Omental fat pad (tissue), 3 donors: ENCODE measurements at regions not wholly inside any gene's neighbourhood (a gene's known extent, or its start where the extent isn't known, plus 50 kb on each side); places are given as distances from the start of the nearest gene placed in this dataset.

Experiments
- ATAC-seq: fragments of 150-250 bp; one replicate; pipeline ENCODE4 v1.9.1; 2016; ENCODE audit warnings: mild to moderate bottlenecking, moderate library complexity; ENCODE audit not compliant: low FRiP score
- DNase-seq: peaks from one replicate; pipeline ENCODE4 v3.0.0-alpha.2; 2019; ENCODE audit warnings: low spot score
- CTCF ChIP-seq, 3 donors: fragments of 450-650 bp; IDR thresholded peaks; one replicate each; pipeline ENCODE4 v1.5.1; 2016 to 2017; ENCODE audit warnings: antibody characterized with exemption in 3 of 3, mild to moderate bottlenecking in 3 of 3, moderate library complexity in 2 of 3

GRCh38 chr7:106978425-106979420 is 65.8 kb upstream of the PRKAR2B start:
- TF ChIP-seq CTCF (IDR thresholded peaks at IDR 0.05) = no peak
- DNase-seq (no peak), ATAC-seq (no peak)

DNA sequence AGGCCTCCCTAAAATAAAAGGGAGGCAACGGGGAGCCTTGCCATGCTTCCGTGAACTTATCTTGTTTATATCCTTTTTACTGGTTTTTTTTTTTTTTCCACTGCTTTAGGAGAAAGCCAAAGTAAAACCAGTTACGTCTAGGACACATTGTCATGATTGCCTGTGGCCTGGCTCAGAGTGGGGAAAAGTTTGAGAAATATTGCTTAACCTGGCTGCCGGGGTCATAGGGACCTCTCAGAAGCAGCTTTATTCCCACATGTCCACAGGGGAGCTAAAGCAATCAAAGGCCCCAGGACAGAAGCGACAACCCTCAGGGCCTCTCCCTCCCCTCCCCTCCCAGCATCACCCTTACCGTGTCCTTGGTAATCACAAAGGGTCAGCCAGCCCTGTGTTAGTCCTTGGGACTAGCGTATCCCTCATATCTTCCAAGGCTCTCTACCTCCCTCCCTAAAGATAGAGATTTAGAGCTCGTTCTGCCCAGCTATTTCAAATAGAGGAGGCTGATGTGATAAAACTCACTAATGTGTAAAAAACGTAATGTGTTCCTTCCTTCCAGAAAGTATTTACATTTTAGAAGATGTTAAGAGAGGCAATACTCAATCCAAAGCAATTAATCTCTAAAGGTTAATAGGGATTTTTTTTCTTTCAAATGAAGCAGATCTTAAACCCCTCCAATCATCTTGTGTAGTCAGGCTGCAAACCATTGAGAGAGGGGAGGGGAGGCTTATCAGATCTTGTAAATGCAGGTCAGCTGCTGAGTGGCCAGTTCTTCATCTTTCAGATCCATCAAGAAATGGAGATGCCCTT is 64.8 kb upstream of the PRKAR2B start:
- peak; percentile 35 for ATAC-seq
- TF ChIP-seq CTCF (IDR thresholded peaks at IDR 0.05) = no peak
- DNase-seq = no peak

GRCh38 chr7:106980358-106980685 is 64.2 kb upstream of the PRKAR2B start:
- no peak for TF ChIP-seq CTCF (IDR thresholded peaks at IDR 0.05)
- DNase-seq (no peak), ATAC-seq (no peak)

DNA sequence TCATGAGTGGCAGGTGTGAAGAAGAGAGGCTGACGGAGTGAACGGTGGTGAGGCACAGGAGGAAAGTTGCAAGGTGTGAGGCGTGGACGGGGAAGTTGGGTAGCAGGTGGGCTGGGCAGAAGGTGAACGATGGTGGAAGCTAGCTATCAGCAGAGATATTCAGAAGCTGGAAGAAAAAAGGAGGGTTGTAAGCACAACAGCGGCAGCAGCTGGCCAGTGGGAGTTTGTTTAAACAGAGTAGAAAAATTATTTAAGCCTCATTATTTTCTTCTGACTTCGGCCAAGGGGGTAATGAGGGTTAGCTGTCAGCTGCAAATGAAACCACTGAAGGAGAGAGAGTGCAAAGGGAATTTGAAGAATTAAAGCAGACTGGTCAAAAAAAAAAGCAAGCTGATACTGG is 62.1 kb upstream of the PRKAR2B start:
- no peak for DNase-seq
- ATAC-seq = no peak
- no peak for TF ChIP-seq CTCF (IDR thresholded peaks at IDR 0.05)

- DNase-seq = no peak
- ATAC-seq = no peak
- no peak for TF ChIP-seq CTCF (IDR thresholded peaks at IDR 0.05)
Measured at GRCh38 chr7:106984034-106984433, 60.5 kb upstream of the PRKAR2B start.

DNA sequence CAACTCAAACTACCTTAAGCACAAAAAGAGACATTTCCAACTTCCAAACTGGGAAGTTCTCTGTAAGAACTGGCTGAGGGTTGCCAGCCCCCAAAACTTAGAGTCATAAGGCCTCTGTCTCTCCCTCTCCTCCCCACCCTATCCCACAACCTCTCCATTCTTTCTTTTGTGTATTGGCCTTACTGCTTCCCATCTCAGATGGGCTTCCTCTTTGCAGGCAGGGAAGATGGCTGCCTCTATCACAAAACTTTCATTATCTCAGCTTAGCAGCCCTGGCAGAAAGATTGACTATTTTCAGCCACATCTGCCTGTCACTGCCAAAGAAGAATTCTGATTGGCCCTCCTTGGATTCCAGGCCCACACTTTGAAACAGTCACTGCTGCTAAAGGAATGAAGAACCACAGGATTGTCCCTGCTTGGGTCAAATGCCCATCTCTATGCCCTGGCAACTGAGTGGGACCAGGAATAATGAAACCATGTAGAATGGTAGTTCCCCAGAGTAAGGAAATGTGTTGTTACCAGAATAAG is 58.0 kb upstream of the PRKAR2B start:
- no peak for DNase-seq
- no peak for TF ChIP-seq CTCF (IDR thresholded peaks at IDR 0.05)
- ATAC-seq = no peak
